HG02763 (cell line): ENCODE measurements at regions not wholly inside any gene's neighbourhood (a gene's known extent, or its start where the extent isn't known, plus 50 kb on each side); places are given as distances from the start of the nearest gene placed in this dataset.

ENCODE experiments used
- ATAC-seq: cut with Tn5 transposase; IDR thresholded peaks from one replicate; pipeline ENCODE4 v1.9.1; 2021; ENCODE audit warnings: mild to moderate bottlenecking, moderate library complexity; ENCODE audit not compliant: unreplicated experiment

GRCh38 chr3:36248374-36248773 is 131.9 kb upstream of the STAC start:
- no peak for ATAC-seq

GRCh38 chr3:36250191-36250590 is 130.1 kb upstream of the STAC start:
- no peak for ATAC-seq

GRCh38 chr3:36257158-36257852 is 123.0 kb upstream of the STAC start:
- ATAC-seq = no peak

GRCh38 chr3:36258421-36258820 is 121.9 kb upstream of the STAC start:
- ATAC-seq = no peak

GRCh38 chr3:36259580-36259979 is 120.7 kb upstream of the STAC start:
- no peak for ATAC-seq

GRCh38 chr3:36269274-36269673 is 111.0 kb upstream of the STAC start:
- ATAC-seq = no peak

GRCh38 chr3:36282766-36283165 is 97.5 kb upstream of the STAC start:
- no peak for ATAC-seq

- no peak for ATAC-seq
Observed at GRCh38 chr3:36295296-36295695, 85.0 kb upstream of the STAC start.

- ATAC-seq = no peak
Observed at GRCh38 chr3:36297195-36297594, 83.1 kb upstream of the STAC start.

GRCh38 chr3:36298188-36298587 is 82.1 kb upstream of the STAC start:
- no peak for ATAC-seq

- ATAC-seq = no peak
Observed at GRCh38 chr3:36302158-36302509, 78.2 kb upstream of the STAC start.

- ATAC-seq = no peak
Observed at GRCh38 chr3:36302626-36303025, 77.7 kb upstream of the STAC start.

GRCh38 chr3:36303286-36303685 is 77.0 kb upstream of the STAC start:
- ATAC-seq = no peak

- no peak for ATAC-seq
Observed at GRCh38 chr3:36305929-36306520, 74.3 kb upstream of the STAC start.

- ATAC-seq = no peak
Observed at GRCh38 chr3:36309092-36309491, 71.2 kb upstream of the STAC start.

GRCh38 chr3:36312351-36312750 is 68.0 kb upstream of the STAC start:
- no peak for ATAC-seq

GRCh38 chr3:36317915-36318314 is 62.4 kb upstream of the STAC start:
- ATAC-seq = no peak

GRCh38 chr3:36318621-36319200 is 61.6 kb upstream of the STAC start:
- no peak for ATAC-seq

- no peak for ATAC-seq
Observed at GRCh38 chr3:36319680-36320079, 60.6 kb upstream of the STAC start.
